Osteocyte (in vitro differentiated cells): ENCODE measurements at regions not wholly inside any gene's neighbourhood (a gene's known extent, or its start where the extent isn't known, plus 50 kb on each side); places are given as distances from the start of the nearest gene placed in this dataset.
A peak's percentile ranks its signal among the peaks of the same experiment; 100 is the strongest.
"Not testable (repeated sequence)": the region's sequence is repeated elsewhere in the genome, so short reads cannot be mapped to it uniquely, and the experiment has no call there.

Source experiments
- DNase-seq: peaks from one replicate; pipeline ENCODE4 v3.0.0; 2021; ENCODE audit warnings: mixed read lengths; ENCODE audit not compliant: unreplicated experiment; ENCODE audit errors: extremely low spot score
- H3K27ac Mint-ChIP-seq: one replicate; pipeline ENCODE4 v1.8.0; 2021; ENCODE audit warnings: mild to moderate bottlenecking, mixed read lengths; ENCODE audit not compliant: unreplicated experiment
- H3K27me3 Mint-ChIP-seq: one replicate; pipeline ENCODE4 v1.8.0; 2021; ENCODE audit warnings: mixed read lengths; ENCODE audit not compliant: unreplicated experiment
- H3K36me3 Mint-ChIP-seq: one replicate; pipeline ENCODE4 v1.8.0; 2021; ENCODE audit warnings: mixed read lengths; ENCODE audit not compliant: unreplicated experiment
- H3K4me1 Mint-ChIP-seq: one replicate; pipeline ENCODE4 v1.8.0; 2021; ENCODE audit warnings: mixed read lengths; ENCODE audit not compliant: unreplicated experiment
- H3K4me3 Mint-ChIP-seq: one replicate; pipeline ENCODE4 v1.8.0; 2021; ENCODE audit warnings: mild to moderate bottlenecking, moderate library complexity, mixed read lengths; ENCODE audit not compliant: unreplicated experiment
- H3K9me3 Mint-ChIP-seq: one replicate; pipeline ENCODE4 v1.8.0; 2021; ENCODE audit warnings: mixed read lengths; ENCODE audit not compliant: unreplicated experiment
- TF ChIP-seq, protein P1 (sequence below): fragments of 200-600 bp; sonication (generic); IDR thresholded peaks from 2 replicates; pipeline ENCODE4 v1.5.0; 2021; ENCODE audit warnings: antibody characterized with exemption, mild to moderate bottlenecking, moderate library complexity

DNA sequence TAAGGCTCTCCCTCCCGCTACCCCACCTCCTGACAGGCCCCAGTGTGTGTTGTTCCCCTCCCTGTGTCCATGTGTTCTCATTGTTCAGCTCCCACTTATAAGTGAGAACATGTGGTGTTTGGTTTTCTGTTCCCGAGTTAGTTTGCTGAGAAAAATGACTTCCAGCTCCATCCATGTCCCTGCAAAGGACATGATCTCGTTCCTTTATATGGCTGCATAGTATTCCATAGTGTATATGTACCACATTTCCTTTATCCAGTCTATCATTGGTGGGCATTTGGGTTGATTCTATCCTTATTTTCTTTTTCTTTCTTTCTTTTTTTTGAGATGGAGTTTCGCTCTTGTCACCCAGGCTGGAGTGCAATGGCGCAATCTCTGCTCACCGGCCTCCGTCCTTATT lies 57.8 kb upstream of the RASSF3 start:
- H3K27ac Mint-ChIP-seq, DNase-seq, H3K4me1 Mint-ChIP-seq: not testable (repeated sequence)

GRCh38 chr12:64553689-64554088 lies 56.6 kb upstream of the RASSF3 start:
- not testable (repeated sequence) for H3K27ac Mint-ChIP-seq, H3K36me3 Mint-ChIP-seq, H3K4me3 Mint-ChIP-seq, DNase-seq, H3K27me3 Mint-ChIP-seq, H3K4me1 Mint-ChIP-seq, H3K9me3 Mint-ChIP-seq

More for the DNA sequence above, 57.8 kb upstream of the RASSF3 start:
- H3K9me3 Mint-ChIP-seq, H3K4me3 Mint-ChIP-seq, H3K36me3 Mint-ChIP-seq: not testable (repeated sequence)
- peaks cover 12% of the 10 kb centered on the region for H3K27me3 Mint-ChIP-seq

DNA sequence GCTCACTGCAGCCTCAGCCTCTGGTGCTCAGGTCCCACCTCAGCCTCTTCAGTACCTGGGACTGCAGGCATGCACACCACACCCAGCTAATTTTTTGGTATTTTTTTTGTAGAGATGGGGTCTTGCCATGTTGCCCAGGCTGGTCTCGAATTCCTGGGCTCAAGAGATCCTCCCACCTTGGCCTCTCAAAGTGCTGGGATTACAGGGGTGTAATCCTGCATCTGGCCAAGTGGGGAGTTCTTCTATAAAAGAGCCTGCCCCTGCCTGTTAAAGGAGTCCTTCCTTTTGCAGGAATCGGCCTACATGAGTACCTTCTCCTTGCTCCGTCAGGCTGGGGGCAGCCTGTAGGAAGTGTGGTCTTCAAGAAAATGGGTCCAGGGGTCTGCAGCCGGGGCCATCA lies 54.1 kb upstream of the RASSF3 start:
- Mint-ChIP-seq H3K36me3 (no peaks in the 10 kb centered on the region), H3K4me3 (no peak overlapping the region), H3K27ac (no peak overlapping the region), H3K9me3 (no peaks in the 10 kb centered on the region), H3K4me1 (peaks cover 14% of the 10 kb centered on the region), H3K27me3 (no peaks in the 10 kb centered on the region)
- TF ChIP-seq, protein P1, sequence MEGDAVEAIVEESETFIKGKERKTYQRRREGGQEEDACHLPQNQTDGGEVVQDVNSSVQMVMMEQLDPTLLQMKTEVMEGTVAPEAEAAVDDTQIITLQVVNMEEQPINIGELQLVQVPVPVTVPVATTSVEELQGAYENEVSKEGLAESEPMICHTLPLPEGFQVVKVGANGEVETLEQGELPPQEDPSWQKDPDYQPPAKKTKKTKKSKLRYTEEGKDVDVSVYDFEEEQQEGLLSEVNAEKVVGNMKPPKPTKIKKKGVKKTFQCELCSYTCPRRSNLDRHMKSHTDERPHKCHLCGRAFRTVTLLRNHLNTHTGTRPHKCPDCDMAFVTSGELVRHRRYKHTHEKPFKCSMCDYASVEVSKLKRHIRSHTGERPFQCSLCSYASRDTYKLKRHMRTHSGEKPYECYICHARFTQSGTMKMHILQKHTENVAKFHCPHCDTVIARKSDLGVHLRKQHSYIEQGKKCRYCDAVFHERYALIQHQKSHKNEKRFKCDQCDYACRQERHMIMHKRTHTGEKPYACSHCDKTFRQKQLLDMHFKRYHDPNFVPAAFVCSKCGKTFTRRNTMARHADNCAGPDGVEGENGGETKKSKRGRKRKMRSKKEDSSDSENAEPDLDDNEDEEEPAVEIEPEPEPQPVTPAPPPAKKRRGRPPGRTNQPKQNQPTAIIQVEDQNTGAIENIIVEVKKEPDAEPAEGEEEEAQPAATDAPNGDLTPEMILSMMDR: no peak
- DNase-seq: no peak

GRCh38 chr12:64558754-64559153 lies 51.5 kb upstream of the RASSF3 start:
- TF ChIP-seq, protein P1: no peak
- Mint-ChIP-seq H3K4me1 (peaks cover 24% of the 10 kb centered on the region), H3K4me3 (no peak overlapping the region), H3K36me3 (no peaks in the 10 kb centered on the region), H3K27me3 (no peaks in the 10 kb centered on the region), H3K9me3 (no peaks in the 10 kb centered on the region), H3K27ac (no peak overlapping the region)
- no peak for DNase-seq

GRCh38 chr12:64560396-64561301 lies 49.6 kb upstream of the RASSF3 start:
- H3K27me3 Mint-ChIP-seq: no peaks in the 10 kb centered on the region
- no peaks in the 10 kb centered on the region for H3K9me3 Mint-ChIP-seq
- H3K4me3 Mint-ChIP-seq: peak overlapping the region; percentile 3
- TF ChIP-seq, protein P1: no peak
- DNase-seq: peak; percentile 86
- no peaks in the 10 kb centered on the region for H3K36me3 Mint-ChIP-seq
- H3K27ac Mint-ChIP-seq: peak overlapping the region; percentile 71
- peaks cover 28% of the 10 kb centered on the region for H3K4me1 Mint-ChIP-seq
